Neutrophil (primary cell): ENCODE measurements at regions not wholly inside any gene's neighbourhood (a gene's known extent, or its start where the extent isn't known, plus 50 kb on each side); places are given as distances from the start of the nearest gene placed in this dataset.

Experiments used
- H3K27ac ChIP-seq: fragments of 200-600 bp; sonication (generic); 2 replicates; pipeline ENCODE4 v1.5.1; 2016; ENCODE audit warnings: mild to moderate bottlenecking, moderate library complexity
- H3K27me3 ChIP-seq: fragments of 200-600 bp; sonication (generic); 2 replicates; pipeline ENCODE4 v1.6.0; 2016; ENCODE audit warnings: mild to moderate bottlenecking
- H3K36me3 ChIP-seq: fragments of 200-600 bp; sonication (generic); 2 replicates; pipeline ENCODE4 v1.5.1; 2017
- H3K4me1 ChIP-seq, 2 experiments: fragments of 200-600 bp in 1 of 2; sonication (generic) in 1 of 2; 1 replicate in 1 of 2; 2 replicates in 1 of 2; pipeline versions ENCODE4 v1.5.1 to v1.6.1; 2013 to 2016; ENCODE audit warnings: low read depth in 1 of 2, low read length in 1 of 2, mild to moderate bottlenecking in 1 of 2, moderate library complexity in 1 of 2; ENCODE audit not compliant: control insufficient read depth in 1 of 2, insufficient read depth in 1 of 2
- H3K4me3 ChIP-seq, 2 experiments: fragments of 200-600 bp in 1 of 2; sonication (generic) in 1 of 2; 1 replicate in 1 of 2; 2 replicates in 1 of 2; pipeline ENCODE4 v1.5.1; 2013 to 2016; ENCODE audit warnings: low read depth in 1 of 2, low read length in 1 of 2, mild to moderate bottlenecking in 1 of 2, moderate library complexity in 1 of 2
- H3K9me3 ChIP-seq: fragments of 200-600 bp; sonication (generic); 2 replicates; pipeline ENCODE4 v1.5.1; 2016
- TF ChIP-seq, protein P1 (sequence below): fragments of 200-600 bp; sonication (generic); IDR thresholded peaks from 2 replicates; pipeline ENCODE4 v1.5.1; 2016; ENCODE audit warnings: antibody characterized with exemption

DNA sequence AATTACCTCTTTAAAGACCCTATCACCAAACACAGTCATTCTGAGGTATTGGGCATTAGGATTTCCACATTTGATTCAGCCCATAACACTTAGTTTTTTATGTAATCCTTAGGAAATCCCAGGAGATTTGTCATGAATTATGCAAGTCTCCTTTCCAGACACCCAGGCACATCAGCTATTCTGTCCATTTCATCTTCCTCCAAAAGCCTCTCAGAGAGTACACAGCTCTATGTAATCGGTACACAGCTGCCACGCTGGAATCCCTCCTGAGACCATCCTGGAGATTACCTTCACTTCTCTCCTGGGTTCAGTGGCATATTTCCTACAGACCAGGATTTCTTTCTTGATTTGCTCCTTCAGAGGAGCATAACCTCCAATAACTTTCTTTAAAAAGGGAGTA lies 2309.8 kb upstream of the WWC1 start:
- H3K27ac ChIP-seq: no peak overlapping the region
- TF ChIP-seq, protein P1, sequence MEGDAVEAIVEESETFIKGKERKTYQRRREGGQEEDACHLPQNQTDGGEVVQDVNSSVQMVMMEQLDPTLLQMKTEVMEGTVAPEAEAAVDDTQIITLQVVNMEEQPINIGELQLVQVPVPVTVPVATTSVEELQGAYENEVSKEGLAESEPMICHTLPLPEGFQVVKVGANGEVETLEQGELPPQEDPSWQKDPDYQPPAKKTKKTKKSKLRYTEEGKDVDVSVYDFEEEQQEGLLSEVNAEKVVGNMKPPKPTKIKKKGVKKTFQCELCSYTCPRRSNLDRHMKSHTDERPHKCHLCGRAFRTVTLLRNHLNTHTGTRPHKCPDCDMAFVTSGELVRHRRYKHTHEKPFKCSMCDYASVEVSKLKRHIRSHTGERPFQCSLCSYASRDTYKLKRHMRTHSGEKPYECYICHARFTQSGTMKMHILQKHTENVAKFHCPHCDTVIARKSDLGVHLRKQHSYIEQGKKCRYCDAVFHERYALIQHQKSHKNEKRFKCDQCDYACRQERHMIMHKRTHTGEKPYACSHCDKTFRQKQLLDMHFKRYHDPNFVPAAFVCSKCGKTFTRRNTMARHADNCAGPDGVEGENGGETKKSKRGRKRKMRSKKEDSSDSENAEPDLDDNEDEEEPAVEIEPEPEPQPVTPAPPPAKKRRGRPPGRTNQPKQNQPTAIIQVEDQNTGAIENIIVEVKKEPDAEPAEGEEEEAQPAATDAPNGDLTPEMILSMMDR: no peak

DNA sequence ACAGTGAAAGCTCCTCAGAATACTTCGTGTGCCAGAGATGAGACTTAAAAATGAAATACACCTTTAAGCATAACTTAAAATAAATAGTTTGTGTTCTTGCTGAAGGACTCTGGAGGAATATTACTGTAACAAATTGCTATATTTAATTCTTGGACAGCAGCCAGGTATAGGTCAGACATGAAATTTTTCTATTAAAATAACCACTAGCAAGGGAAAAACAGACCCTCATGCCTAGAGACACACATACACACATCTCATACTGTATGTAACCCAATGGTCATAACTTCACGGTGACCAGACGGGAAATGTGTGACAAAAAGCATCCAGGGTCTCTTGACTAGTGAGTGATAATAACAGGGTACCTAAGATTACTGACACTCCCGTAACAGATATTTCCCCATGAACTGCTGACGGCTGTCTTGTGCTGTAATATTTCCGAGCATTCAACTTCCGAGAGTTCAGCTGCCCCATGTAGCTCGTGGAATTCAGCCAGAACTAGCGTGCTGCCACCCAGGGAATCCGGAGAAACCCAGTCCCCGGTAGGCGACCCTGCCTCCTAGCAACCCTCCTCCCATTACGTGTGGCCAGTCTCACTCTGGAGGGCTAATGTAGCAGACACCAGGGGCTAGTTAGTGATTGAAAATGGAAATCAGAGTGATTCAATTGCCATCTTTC lies 2295.1 kb upstream of the WWC1 start:
- Histone ChIP-seq H3K4me1 (no peaks in the 10 kb centered on the region), H3K4me3 (no peak overlapping the region), H3K27me3 (no peaks in the 10 kb centered on the region), H3K36me3 (no peaks in the 10 kb centered on the region), H3K27ac (no peak overlapping the region), H3K9me3 (no peaks in the 10 kb centered on the region)
- TF ChIP-seq, protein P1: no peak

More for the DNA sequence above, 2309.8 kb upstream of the WWC1 start:
- H3K36me3 ChIP-seq: no peaks in the 10 kb centered on the region
- no peak overlapping the region for H3K4me3 ChIP-seq
- no peaks in the 10 kb centered on the region for H3K27me3 ChIP-seq
- no peaks in the 10 kb centered on the region for H3K9me3 ChIP-seq
- H3K4me1 ChIP-seq: no peaks in the 10 kb centered on the region

DNA sequence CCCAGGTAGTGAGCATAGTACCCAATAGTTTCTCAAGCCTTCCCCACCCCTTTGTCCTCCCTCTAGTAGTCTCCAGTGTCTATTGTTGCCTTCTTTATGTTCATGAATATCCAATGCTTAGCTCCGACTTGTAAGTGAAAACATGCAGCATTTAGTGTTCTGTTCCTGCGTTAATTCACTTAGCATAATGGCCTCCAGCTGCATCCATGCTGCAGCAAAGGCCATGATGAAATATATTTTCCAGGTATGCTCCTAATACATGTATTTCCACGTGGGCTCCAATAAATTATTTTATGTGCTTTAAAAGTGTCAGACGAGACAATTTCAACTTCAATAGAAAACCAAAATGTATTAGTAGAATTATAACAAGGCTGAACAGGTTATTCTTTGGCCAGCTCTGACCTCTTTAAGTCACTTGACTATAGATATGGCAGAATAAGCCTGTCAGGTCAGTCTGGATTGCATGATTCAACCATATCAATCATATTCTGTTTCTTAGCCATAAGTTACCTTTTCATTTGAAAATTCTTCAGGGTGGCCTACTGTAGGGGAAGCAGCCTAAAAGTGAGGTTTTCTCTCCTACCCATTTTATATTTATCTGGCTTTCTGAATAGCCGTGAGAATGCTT lies 2291.6 kb upstream of the WWC1 start:
- Histone ChIP-seq H3K36me3 (no peaks in the 10 kb centered on the region), H3K27ac (no peak overlapping the region), H3K4me3 (no peak overlapping the region), H3K9me3 (no peaks in the 10 kb centered on the region), H3K4me1 (no peaks in the 10 kb centered on the region), H3K27me3 (no peaks in the 10 kb centered on the region)
- TF ChIP-seq, protein P1: no peak

DNA sequence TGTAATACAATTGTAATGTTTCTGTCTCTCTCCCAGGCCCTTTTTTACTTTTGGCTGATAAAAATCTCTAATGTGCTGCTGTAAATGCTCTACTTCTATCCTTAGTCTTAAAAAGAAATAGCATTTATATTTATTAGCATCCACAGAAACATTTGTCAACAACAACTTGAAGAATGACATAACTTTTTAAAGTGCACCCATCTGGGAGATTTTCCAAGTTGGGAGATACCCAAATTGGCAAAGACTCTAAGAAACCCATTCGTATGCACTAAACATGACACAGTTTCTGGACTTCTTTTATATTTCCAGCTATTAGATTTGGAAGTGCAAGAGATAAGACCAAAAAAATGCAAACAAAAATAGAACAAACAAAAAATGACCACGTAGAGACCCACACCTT lies 2287.4 kb upstream of the WWC1 start:
- Histone ChIP-seq H3K27ac (no peak overlapping the region), H3K4me1 (no peaks in the 10 kb centered on the region), H3K9me3 (no peaks in the 10 kb centered on the region), H3K4me3 (no peak overlapping the region), H3K27me3 (no peaks in the 10 kb centered on the region), H3K36me3 (no peaks in the 10 kb centered on the region)
- TF ChIP-seq, protein P1: no peak

DNA sequence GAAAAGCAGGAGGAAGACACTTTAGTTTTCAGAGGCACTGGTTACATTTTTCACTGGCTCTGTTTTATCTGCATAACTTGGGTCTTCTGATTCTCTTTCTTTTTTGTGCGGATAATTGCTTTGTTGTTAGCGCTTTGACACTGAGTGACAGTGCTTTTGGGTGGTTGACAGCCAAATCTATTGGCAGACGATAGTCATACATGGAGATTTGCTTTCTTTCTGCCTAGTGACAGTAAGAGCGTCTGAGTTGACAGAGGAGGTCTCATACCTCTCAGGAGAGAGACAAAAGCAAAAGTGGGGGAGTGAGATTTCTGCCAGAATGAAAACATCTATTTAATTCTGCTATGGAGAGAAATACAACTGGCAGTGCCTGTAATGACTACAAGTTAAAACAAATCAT lies 2278.0 kb upstream of the WWC1 start:
- Histone ChIP-seq H3K27me3 (no peaks in the 10 kb centered on the region), H3K4me1 (no peaks in the 10 kb centered on the region), H3K36me3 (no peaks in the 10 kb centered on the region), H3K9me3 (no peaks in the 10 kb centered on the region), H3K4me3 (no peak overlapping the region), H3K27ac (no peak overlapping the region)
- TF ChIP-seq, protein P1: no peak
